IMR-90 (cell line): ENCODE measurements at regions not wholly inside any gene's neighbourhood (a gene's known extent, or its start where the extent isn't known, plus 50 kb on each side); places are given as distances from the start of the nearest gene placed in this dataset.

Experiments used
- BHLHE40 ChIP-seq: fragments of 150-350 bp; IDR thresholded peaks from 2 replicates; pipeline ENCODE4 v1.6.1; 2016; ENCODE audit warnings: mild to moderate bottlenecking, low read depth, low read length
- CTCF ChIP-seq: conservative IDR thresholded peaks from 2 replicates; pipeline ENCODE4 v1.5.1; 2012; ENCODE audit warnings: mild to moderate bottlenecking, low read depth, low read length, improper control_type of control experiment
- FOS ChIP-seq: fragments of 150-350 bp; IDR thresholded peaks from 2 replicates; pipeline ENCODE4 v1.6.1; 2016; ENCODE audit warnings: low read depth, low read length
- MAFK ChIP-seq: IDR thresholded peaks from 2 replicates; pipeline ENCODE4 v1.6.1; 2012; ENCODE audit warnings: low read depth, low read length, improper control_type of control experiment
- MAZ ChIP-seq: IDR thresholded peaks from 2 replicates; pipeline ENCODE4 v1.6.1; 2012; ENCODE audit warnings: low read depth, mild to moderate bottlenecking, low read length, improper control_type of control experiment, moderate library complexity, borderline replicate concordance
- POLR2A ChIP-seq: IDR thresholded peaks from 2 replicates; pipeline ENCODE4 v1.6.1; 2012; ENCODE audit warnings: mild to moderate bottlenecking, low read depth, low read length
- RAD21 ChIP-seq: IDR thresholded peaks from 2 replicates; pipeline ENCODE4 v1.6.1; 2012; ENCODE audit warnings: low read length, improper control_type of control experiment
- RFX5 ChIP-seq: IDR thresholded peaks from 2 replicates; pipeline ENCODE4 v1.8.0; 2012; ENCODE audit warnings: low read depth, mild to moderate bottlenecking, low read length, moderate library complexity

GRCh38 chr2:235200216-235200615 lies 248.4 kb downstream of the SH3BP4 start:
- TF ChIP-seq CTCF (no peak), FOS (no peak), MAZ (no peak), POLR2A (no peak), RFX5 (no peak), RAD21 (no peak), BHLHE40 (no peak), MAFK (no peak)
